T-cell (primary cell): ENCODE measurements at regions not wholly inside any gene's neighbourhood (a gene's known extent, or its start where the extent isn't known, plus 50 kb on each side); places are given as distances from the start of the nearest gene placed in this dataset.

Experiments used
- ATAC-seq, 4 experiments: fragments of 200-7000 bp in 3 of 4; fragments of 150-1000 bp in 1 of 4; cut with Tn5 transposase; replicated peaks in 1 of 4; 1 replicate in 3 of 4; 2 replicates in 1 of 4; pipeline ENCODE4 v1.10.0; 2021; ENCODE audit warnings: moderate library complexity in 3 of 4, mild to moderate bottlenecking in 2 of 4, moderate number of reproducible peaks in 1 of 4
- CTCF ChIA-PET, 2 donors: fragments of 300-600 bp; sonication (Branson Sonifier 250); formaldehyde crosslinking; loops; one replicate each; lab custom pipeline; 2022; ENCODE audit warnings: antibody characterized with exemption in 2 of 2; lab: Charles Lee
- POLR2A ChIA-PET, 2 donors: fragments of 300-600 bp; sonication (Branson Sonifier 250); formaldehyde crosslinking; loops; one replicate each; lab custom pipeline; 2022; ENCODE audit warnings: antibody characterized with exemption in 2 of 2; lab: Charles Lee
- DNase-seq, 35 experiments: peaks; one replicate each; pipeline versions ENCODE4 v3.0.0 to v3.0.0-alpha.2; 2013 to 2023
- H3K27ac ChIP-seq: one replicate; pipeline ENCODE4 v1.5.1; 2013; ENCODE audit warnings: low read length
- H3K27me3 ChIP-seq, 2 experiments: replicated peaks in 1 of 2; 1 replicate in 1 of 2; 2 replicates in 1 of 2; pipeline versions ENCODE4 v1.6.1 to v1.7.0; 2013; ENCODE audit warnings: low read length in 1 of 2, mixed read lengths in 1 of 2; ENCODE audit not compliant: control insufficient read depth in 2 of 2, insufficient read depth in 2 of 2; ENCODE audit errors: extremely low read depth in 1 of 2
- H3K36me3 ChIP-seq, 2 donors: 1 replicate in 1 of 2; 2 replicates in 1 of 2; pipeline versions ENCODE4 v1.6.1 to v1.7.0; 2013; ENCODE audit warnings: low read length in 1 of 2; ENCODE audit not compliant: control insufficient read depth in 2 of 2, insufficient read depth in 1 of 2; ENCODE audit errors: extremely low read depth in 1 of 2
- H3K4me1 ChIP-seq, 2 experiments: 1 replicate in 1 of 2; 2 replicates in 1 of 2; pipeline versions ENCODE4 v1.6.1 to v1.7.0; 2013; ENCODE audit warnings: low read length in 2 of 2, mixed read lengths in 1 of 2; ENCODE audit not compliant: insufficient read depth in 2 of 2, control insufficient read depth in 1 of 2; ENCODE audit errors: extremely low read depth in 1 of 2
- H3K4me3 ChIP-seq, 2 donors: 1 replicate in 1 of 2; 2 replicates in 1 of 2; pipeline versions ENCODE4 v1.5.1 to v1.7.0; 2013; ENCODE audit warnings: mild to moderate bottlenecking in 2 of 2, low read length in 1 of 2, moderate library complexity in 1 of 2; ENCODE audit not compliant: control insufficient read depth in 1 of 2; ENCODE audit errors: extremely low read depth in 1 of 2
- H3K9me3 ChIP-seq: 2 replicates; pipeline ENCODE4 v1.7.0; 2013
- H3K27ac Mint-ChIP-seq, 2 donors: one replicate each; pipeline ENCODE4 v1.8.0; 2020 to 2021; ENCODE audit warnings: mild to moderate bottlenecking in 2 of 2, mixed read lengths in 2 of 2
- H3K27me3 Mint-ChIP-seq, 2 donors: one replicate each; pipeline ENCODE4 v1.8.0; 2021 to 2022; ENCODE audit warnings: mixed read lengths in 2 of 2
- H3K36me3 Mint-ChIP-seq: one replicate; pipeline ENCODE4 v1.8.0; 2021; ENCODE audit warnings: mixed read lengths
- H3K4me1 Mint-ChIP-seq, 3 donors: one replicate each; pipeline ENCODE4 v1.8.0; 2020 to 2022; ENCODE audit warnings: mixed read lengths in 3 of 3, mild to moderate bottlenecking in 1 of 3
- H3K4me3 Mint-ChIP-seq, 3 donors: one replicate each; pipeline ENCODE4 v1.8.0; 2020 to 2022; ENCODE audit warnings: mild to moderate bottlenecking in 3 of 3, mixed read lengths in 3 of 3, moderate library complexity in 3 of 3
- H3K9me3 Mint-ChIP-seq, 3 donors: one replicate each; pipeline ENCODE4 v1.8.0; 2020 to 2022; ENCODE audit warnings: mixed read lengths in 3 of 3
- WGBS: methylation state at CpG from one replicate; pipeline ENCODE4 v1.1.5; 2013; ENCODE audit warnings: missing lambda C conversion rate; ENCODE audit not compliant: insufficient coverage; 5-methylcytosine and 5-hydroxymethylcytosine counted together

- DNase-seq (no peak), ATAC-seq (no peak)
- no peak overlapping the region for H3K4me3 ChIP-seq
- H3K27ac ChIP-seq = no peak overlapping the region
- peaks cover 6 to 14% (median 8%) of the 10 kb centered on the region in 3 donors for H3K9me3 Mint-ChIP-seq
- no peaks in the 10 kb centered on the region for H3K27me3 ChIP-seq
- H3K4me3 Mint-ChIP-seq = no peak overlapping the region
- CTCF ChIA-PET = no interaction called here
- no peaks in the 10 kb centered on the region for H3K27me3 Mint-ChIP-seq
- H3K36me3 ChIP-seq = no peaks in the 10 kb centered on the region
- no peaks in the 10 kb centered on the region for H3K9me3 ChIP-seq
- H3K4me1 ChIP-seq = no peaks in the 10 kb centered on the region
- WGBS = 40% methylated on average over 1 of the region's 4 CpGs
- no peaks in the 10 kb centered on the region for H3K36me3 Mint-ChIP-seq
- POLR2A ChIA-PET = no interaction called here
- H3K27ac Mint-ChIP-seq = no peak overlapping the region
- no peaks in the 10 kb centered on the region for H3K4me1 Mint-ChIP-seq
Measured at GRCh38 chr4:111890412-111890811, 254.8 kb upstream of the FAM241A start.

- ATAC-seq (no peak), DNase-seq (no peak)
- H3K27ac ChIP-seq = no peak overlapping the region
- H3K9me3 ChIP-seq = no peaks in the 10 kb centered on the region
- ChIA-PET CTCF (no interaction called here), POLR2A (no interaction called here)
- Mint-ChIP-seq H3K27me3 (no peaks in the 10 kb centered on the region), H3K36me3 (no peaks in the 10 kb centered on the region), H3K4me3 (no peak overlapping the region), H3K27ac (no peak overlapping the region), H3K9me3 (peaks cover 0 to 7% (median 0%) of the 10 kb centered on the region in 3 donors), H3K4me1 (no peaks in the 10 kb centered on the region)
- no peaks in the 10 kb centered on the region for H3K4me1 ChIP-seq
- H3K4me3 ChIP-seq = no peak overlapping the region
- no peaks in the 10 kb centered on the region for H3K27me3 ChIP-seq
- 83% methylated on average over 3 of the region's 4 CpGs for WGBS
- no peaks in the 10 kb centered on the region for H3K36me3 ChIP-seq
Measured at GRCh38 chr4:111905511-111905910, 239.7 kb upstream of the FAM241A start.

- Mint-ChIP-seq H3K9me3 (peaks cover 0 to 6% (median 0%) of the 10 kb centered on the region in 3 donors), H3K36me3 (no peaks in the 10 kb centered on the region), H3K4me3 (no peak overlapping the region), H3K27ac (no peak overlapping the region), H3K4me1 (no peaks in the 10 kb centered on the region), H3K27me3 (no peaks in the 10 kb centered on the region)
- Histone ChIP-seq H3K9me3 (no peaks in the 10 kb centered on the region), H3K4me3 (no peak overlapping the region), H3K36me3 (no peaks in the 10 kb centered on the region), H3K27me3 (no peaks in the 10 kb centered on the region), H3K4me1 (peaks cover 0 to 7% of the 10 kb centered on the region in 2 experiments), H3K27ac (no peak overlapping the region)
- no CpG with 5 or more reads among the region's 1 CpG for WGBS
- POLR2A ChIA-PET = no interaction called here
- DNase-seq (no peak), ATAC-seq (no peak)
- CTCF ChIA-PET = no interaction called here
Measured at GRCh38 chr4:111919639-111920038, 225.6 kb upstream of the FAM241A start.

GRCh38 chr4:111921714-111922113 is 223.5 kb upstream of the FAM241A start:
- Mint-ChIP-seq H3K4me3 (no peak overlapping the region), H3K27ac (no peak overlapping the region), H3K27me3 (no peaks in the 10 kb centered on the region), H3K36me3 (no peaks in the 10 kb centered on the region), H3K4me1 (no peaks in the 10 kb centered on the region), H3K9me3 (no peaks in the 10 kb centered on the region)
- CTCF ChIA-PET = no interaction called here
- DNase-seq = no peak
- no peaks in the 10 kb centered on the region for H3K27me3 ChIP-seq
- no CpG with 5 or more reads among the region's 3 CpGs for WGBS
- POLR2A ChIA-PET = no interaction called here
- H3K9me3 ChIP-seq = no peaks in the 10 kb centered on the region
- no peak overlapping the region for H3K4me3 ChIP-seq
- peaks cover 0 to 7% of the 10 kb centered on the region in 2 experiments for H3K4me1 ChIP-seq
- no peak for ATAC-seq
- H3K36me3 ChIP-seq = no peaks in the 10 kb centered on the region
- H3K27ac ChIP-seq = no peak overlapping the region

- POLR2A ChIA-PET = no interaction called here
- Mint-ChIP-seq H3K27me3 (no peaks in the 10 kb centered on the region), H3K4me3 (no peak overlapping the region), H3K9me3 (no peaks in the 10 kb centered on the region), H3K27ac (no peak overlapping the region), H3K4me1 (no peaks in the 10 kb centered on the region), H3K36me3 (no peaks in the 10 kb centered on the region)
- Histone ChIP-seq H3K4me3 (no peak overlapping the region), H3K36me3 (no peaks in the 10 kb centered on the region), H3K9me3 (no peaks in the 10 kb centered on the region), H3K4me1 (no peaks in the 10 kb centered on the region), H3K27me3 (no peaks in the 10 kb centered on the region), H3K27ac (no peak overlapping the region)
- WGBS = 89% methylated on average over 5 of the region's 6 CpGs
- no peak for ATAC-seq
- CTCF ChIA-PET = no interaction called here
- DNase-seq = no peak
Measured at GRCh38 chr4:111923786-111924185, 221.5 kb upstream of the FAM241A start.

GRCh38 chr4:111924696-111925095 is 220.6 kb upstream of the FAM241A start:
- H3K9me3 Mint-ChIP-seq = no peaks in the 10 kb centered on the region
- Histone ChIP-seq H3K4me1 (no peaks in the 10 kb centered on the region), H3K36me3 (no peaks in the 10 kb centered on the region), H3K27me3 (no peaks in the 10 kb centered on the region), H3K4me3 (no peak overlapping the region), H3K27ac (no peak overlapping the region), H3K9me3 (no peaks in the 10 kb centered on the region)
- no peak overlapping the region for H3K27ac Mint-ChIP-seq
- no peak overlapping the region for H3K4me3 Mint-ChIP-seq
- WGBS = no CpG with 5 or more reads among the region's 1 CpG
- CTCF ChIA-PET = no interaction called here
- H3K4me1 Mint-ChIP-seq = no peaks in the 10 kb centered on the region
- POLR2A ChIA-PET = no interaction called here
- ATAC-seq (no peak), DNase-seq (no peak)
- no peaks in the 10 kb centered on the region for H3K36me3 Mint-ChIP-seq
- peaks cover 0 to 3% of the 10 kb centered on the region in 2 donors for H3K27me3 Mint-ChIP-seq

- WGBS = 40% methylated on average over 1 of the region's 2 CpGs
- no peak overlapping the region for H3K27ac Mint-ChIP-seq
- no peak for DNase-seq
- no peak overlapping the region for H3K27ac ChIP-seq
- H3K9me3 ChIP-seq = no peaks in the 10 kb centered on the region
- ChIA-PET POLR2A (no interaction called here), CTCF (no interaction called here)
- H3K9me3 Mint-ChIP-seq = no peaks in the 10 kb centered on the region
- H3K27me3 Mint-ChIP-seq = peaks cover 1 to 8% of the 10 kb centered on the region in 2 donors
- H3K4me1 Mint-ChIP-seq = no peaks in the 10 kb centered on the region
- peaks cover 0 to 14% of the 10 kb centered on the region in 2 experiments for H3K4me1 ChIP-seq
- no peak overlapping the region for H3K4me3 Mint-ChIP-seq
- no peak overlapping the region for H3K4me3 ChIP-seq
- H3K36me3 ChIP-seq = no peaks in the 10 kb centered on the region
- no peak for ATAC-seq
- H3K36me3 Mint-ChIP-seq = no peaks in the 10 kb centered on the region
- H3K27me3 ChIP-seq = no peaks in the 10 kb centered on the region
Measured at GRCh38 chr4:111930659-111931058, 214.6 kb upstream of the FAM241A start.
